GM18511 (cell line): ENCODE measurements at regions not wholly inside any gene's neighbourhood (a gene's known extent, or its start where the extent isn't known, plus 50 kb on each side); places are given as distances from the start of the nearest gene placed in this dataset.
"Not testable (repeated sequence)": the region's sequence is repeated elsewhere in the genome, so short reads cannot be mapped to it uniquely, and the experiment has no call there.

ENCODE experiments used
- ATAC-seq: cut with Tn5 transposase; IDR thresholded peaks from one replicate; pipeline ENCODE4 v1.9.1; 2021; ENCODE audit warnings: mild to moderate bottlenecking, moderate library complexity; ENCODE audit not compliant: unreplicated experiment

GRCh38 chr15:46892621-46893160 is 824.6 kb upstream of the SEMA6D start:
- no peak for ATAC-seq

GRCh38 chr15:46894644-46895043 is 822.7 kb upstream of the SEMA6D start:
- no peak for ATAC-seq

DNA sequence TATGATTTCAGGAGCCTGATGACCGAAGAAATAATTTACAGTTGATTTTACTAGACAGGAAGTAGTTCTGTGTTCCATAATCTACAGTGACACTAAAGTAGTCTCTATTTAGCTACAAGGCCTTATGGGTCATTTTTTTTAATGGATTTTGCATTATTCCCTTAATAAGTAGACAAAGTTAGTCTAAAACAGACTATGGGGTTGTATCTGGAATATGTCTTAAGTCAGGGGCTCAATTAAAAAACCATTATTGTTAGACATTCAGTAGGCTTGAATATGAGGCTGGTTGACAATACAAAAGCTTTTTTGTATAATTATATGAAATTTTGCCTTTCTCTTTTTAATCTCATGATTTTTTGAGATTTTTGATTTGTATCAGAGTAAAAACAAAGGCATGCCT is 820.0 kb upstream of the SEMA6D start:
- no peak for ATAC-seq

GRCh38 chr15:46901001-46901400 is 816.3 kb upstream of the SEMA6D start:
- ATAC-seq: no peak

- no peak for ATAC-seq
These were observed 799.5 kb upstream of the SEMA6D start for GRCh38 chr15:46917721-46918252.

- no peak for ATAC-seq
These were observed 798.7 kb upstream of the SEMA6D start for GRCh38 chr15:46918462-46919140.

- no peak for ATAC-seq
These were observed 795.4 kb upstream of the SEMA6D start for GRCh38 chr15:46921891-46922290.

- ATAC-seq: no peak
These were observed 786.9 kb upstream of the SEMA6D start for GRCh38 chr15:46930426-46930825.

DNA sequence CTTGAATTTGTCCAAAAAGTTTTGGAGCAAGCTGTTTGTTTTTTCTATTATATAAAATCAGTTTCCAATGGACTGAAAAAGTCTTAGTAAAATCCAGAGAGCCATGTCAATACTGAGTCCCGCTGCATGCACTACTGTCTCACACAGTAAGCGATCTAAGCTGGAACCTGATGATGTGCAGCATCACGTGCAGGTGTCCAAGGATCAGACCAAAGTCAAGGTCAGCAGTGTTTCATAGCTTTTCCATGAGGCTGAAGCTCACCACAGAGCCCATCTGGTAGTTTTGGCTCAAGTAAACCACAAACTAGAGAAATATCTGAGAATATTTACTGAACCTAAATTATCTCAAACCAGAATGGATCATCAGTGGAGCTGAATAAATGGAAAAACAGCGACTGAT is 784.0 kb upstream of the SEMA6D start:
- no peak for ATAC-seq

DNA sequence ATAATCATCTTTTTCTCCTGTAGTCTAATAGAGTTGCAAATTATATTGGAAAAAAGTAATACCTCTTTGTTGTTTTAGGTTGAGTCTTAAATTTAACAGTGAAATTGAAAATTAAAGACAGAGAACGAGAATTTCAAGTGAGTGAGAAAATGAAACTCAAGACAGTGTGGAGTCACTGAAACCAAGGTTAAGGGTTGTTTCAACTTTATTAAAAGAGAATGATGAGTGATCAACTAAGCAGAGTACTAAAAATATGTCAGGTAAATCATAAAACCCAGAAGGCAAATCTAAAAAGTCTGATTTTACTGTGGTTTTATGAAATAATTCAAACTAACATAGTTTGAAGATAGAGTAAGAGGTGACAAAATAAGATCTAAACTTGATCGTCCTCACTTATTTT is 782.5 kb upstream of the SEMA6D start:
- no peak for ATAC-seq

- no peak for ATAC-seq
These were observed 779.1 kb upstream of the SEMA6D start for GRCh38 chr15:46938169-46938568.

DNA sequence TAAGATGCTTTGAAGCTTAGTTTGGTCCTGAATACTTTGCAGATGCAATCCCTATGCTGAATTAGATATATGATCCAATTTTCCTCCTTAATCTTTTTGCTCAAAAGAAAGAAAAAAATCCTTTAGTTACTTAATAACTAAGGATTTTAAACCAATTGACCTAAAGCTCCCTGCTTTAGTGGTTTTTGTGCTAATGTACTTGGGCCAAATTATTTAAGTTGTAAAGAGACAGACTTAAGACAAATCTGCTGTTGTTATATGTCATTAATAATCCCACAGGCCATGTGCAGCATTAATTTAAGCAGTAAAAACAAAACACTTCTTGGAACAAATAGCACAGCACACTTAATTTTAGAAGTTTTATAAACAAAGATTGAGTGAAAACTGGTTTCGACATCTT is 776.1 kb upstream of the SEMA6D start:
- ATAC-seq: no peak

GRCh38 chr15:46946953-46947352 is 770.4 kb upstream of the SEMA6D start:
- ATAC-seq: no peak

DNA sequence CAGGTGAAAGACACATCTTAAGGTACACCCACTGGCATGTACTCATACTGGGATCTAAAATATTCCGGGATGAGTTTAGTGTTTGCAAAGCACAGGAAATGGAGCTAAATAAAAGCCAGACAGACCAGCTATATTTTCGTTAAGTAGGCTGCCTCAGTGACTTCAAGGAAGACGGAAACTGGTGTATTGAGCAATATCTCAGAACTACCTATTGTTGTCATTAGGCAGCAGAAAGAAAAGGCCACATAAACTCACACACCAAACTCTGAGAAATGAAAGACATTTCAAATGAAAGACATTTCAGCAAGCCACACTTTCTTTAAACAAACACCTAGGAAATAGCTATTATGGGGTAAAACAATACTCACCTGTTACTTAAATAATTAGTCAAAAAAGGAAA is 761.7 kb upstream of the SEMA6D start:
- no peak for ATAC-seq

- ATAC-seq: no peak
These were observed 760.8 kb upstream of the SEMA6D start for GRCh38 chr15:46956456-46956855.

DNA sequence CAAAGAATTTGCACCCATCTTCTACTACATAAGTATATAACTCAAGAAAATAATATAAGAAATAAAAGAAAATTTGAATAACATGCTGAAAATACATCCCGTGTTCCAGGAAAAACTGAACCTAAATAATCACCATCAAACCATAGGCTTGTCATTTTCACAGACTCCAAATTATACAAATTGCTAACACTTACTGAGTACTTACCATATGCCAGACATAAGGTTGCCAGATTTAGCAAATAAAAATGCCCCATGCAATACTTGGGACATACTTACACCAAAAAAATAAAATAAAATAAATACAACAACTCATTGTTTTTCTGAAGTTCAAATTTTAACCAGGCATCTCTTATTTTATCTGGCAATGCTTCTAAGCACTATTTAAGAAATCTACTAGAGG is 760.4 kb upstream of the SEMA6D start:
- no peak for ATAC-seq

DNA sequence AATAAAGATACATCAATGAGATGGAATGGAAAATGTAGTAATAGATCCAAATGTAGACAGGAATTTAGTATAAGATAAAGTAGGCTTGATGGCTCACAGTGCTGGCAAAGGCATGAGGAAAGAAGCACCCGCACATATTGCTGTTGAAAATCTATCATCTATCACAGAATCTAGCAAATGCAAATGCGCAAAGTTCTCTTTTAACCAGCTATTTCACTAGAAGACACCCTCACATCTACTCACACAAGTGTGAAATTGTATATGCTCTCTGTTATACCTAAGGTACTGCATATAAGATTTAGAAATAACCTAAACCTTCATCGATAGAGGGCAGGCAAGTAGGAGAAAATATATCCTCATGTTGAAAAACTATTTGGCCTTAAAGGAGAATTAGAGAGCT is 756.7 kb upstream of the SEMA6D start:
- no peak for ATAC-seq

GRCh38 chr15:46961795-46962194 is 755.5 kb upstream of the SEMA6D start:
- no peak for ATAC-seq

DNA sequence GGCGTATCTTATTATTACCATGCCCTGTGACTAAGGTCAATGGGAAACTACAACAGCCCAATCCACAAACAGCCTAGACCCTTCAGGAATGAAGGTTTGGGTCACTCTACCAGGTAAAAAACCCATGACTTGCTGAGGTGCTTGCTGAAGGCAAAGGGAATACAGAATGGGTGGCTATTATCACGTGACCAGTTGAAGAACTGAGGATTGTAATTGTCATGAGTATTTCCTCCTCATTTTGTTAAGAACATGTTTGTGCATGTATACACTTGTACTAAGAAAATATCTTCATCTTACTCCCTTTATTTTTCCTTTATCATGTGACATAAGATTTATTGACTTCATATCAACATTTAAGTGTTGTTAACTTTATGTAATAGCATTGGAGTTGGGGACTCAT is 729.2 kb upstream of the SEMA6D start:
- not testable (repeated sequence) for ATAC-seq

DNA sequence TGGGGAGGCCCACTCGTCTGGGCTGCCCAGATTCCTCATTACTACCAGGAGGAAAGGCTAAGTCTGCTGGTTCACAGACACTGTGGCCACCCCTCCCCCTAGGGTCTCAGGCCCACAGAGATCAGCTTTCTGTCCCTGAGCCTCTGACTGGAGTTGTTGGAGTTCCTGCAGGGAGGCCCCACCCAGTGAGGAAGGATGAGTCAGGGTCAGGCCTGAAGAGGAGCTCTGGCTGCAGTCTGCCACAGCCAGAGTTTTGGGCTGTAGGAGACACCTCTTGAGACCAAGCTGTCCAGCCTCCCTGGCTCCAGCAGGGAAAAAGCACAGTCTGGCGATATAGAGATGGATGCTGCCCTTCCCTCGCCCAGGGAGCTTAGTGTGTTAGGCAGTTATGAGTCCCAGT is 720.9 kb upstream of the SEMA6D start:
- ATAC-seq: no peak

DNA sequence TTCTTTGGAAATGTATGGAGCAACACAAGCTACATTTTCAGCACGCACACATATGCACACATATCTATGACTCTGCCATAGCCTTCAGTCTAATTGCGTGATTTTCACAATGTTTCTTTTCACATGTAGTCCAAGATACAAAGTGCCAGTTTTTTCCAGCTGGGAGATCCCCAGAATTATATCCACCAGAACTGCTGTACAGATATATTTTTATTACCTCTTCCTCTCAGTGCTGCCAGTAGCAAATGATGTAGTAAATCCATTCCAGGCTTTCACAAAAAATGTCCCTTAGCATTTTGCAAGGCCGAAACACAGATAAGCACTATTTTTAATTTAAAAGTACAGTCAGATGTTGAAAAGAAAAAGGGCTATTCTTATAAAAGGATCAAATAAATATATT is 719.8 kb upstream of the SEMA6D start:
- ATAC-seq: no peak

DNA sequence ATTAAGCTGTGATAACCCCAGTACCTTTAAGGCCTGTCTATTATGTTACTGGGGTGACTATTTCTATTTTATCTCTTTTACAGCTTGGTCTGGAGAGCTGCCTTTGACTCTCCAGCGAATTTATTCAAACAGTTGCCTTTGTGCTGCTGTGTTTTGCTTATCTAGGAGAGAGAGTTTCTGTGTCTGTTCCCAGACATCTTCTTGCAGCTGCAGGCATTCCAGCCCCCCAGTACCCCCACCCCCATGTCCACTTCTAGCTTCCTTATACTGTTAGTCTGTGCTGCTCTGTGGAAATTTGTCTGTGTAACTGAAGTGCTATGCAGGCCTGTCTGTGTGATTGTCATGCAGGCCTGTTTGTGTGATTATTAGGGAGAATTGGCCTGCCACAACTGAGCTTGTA is 713.7 kb upstream of the SEMA6D start:
- ATAC-seq: no peak

- no peak for ATAC-seq
These were observed 703.9 kb upstream of the SEMA6D start for GRCh38 chr15:47013446-47013845.
